ENCODE measurements at regions not wholly inside any gene's neighbourhood (a gene's known extent, or its start where the extent isn't known, plus 50 kb on each side); places are given as distances from the start of the nearest gene placed in this dataset.
"Not testable (repeated sequence)": the region's sequence is repeated elsewhere in the genome, so short reads cannot be mapped to it uniquely, and the experiment has no call there.

DNA sequence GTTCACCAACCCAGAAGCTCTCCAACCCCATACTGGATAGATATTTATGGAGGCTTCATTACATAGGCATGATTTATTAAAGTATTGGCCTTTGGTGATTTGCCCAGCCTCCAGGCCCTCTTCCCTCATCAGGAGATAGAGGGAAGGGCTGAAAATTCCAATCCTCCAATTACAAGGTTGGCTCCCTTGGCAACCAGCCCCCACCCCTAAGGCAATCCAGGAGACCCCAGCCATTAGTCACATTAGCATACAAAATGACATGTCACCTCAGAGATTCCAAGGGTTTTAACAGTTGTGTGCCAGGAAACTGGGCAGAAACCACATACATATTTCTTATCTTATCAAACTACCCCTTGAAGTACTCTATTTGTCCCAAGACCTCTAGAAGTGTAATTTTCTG is 210.0 kb downstream of the HINT1 start:
- DNase-seq (ENCODE audit: low spot score), result peak; percentile 8

DNA sequence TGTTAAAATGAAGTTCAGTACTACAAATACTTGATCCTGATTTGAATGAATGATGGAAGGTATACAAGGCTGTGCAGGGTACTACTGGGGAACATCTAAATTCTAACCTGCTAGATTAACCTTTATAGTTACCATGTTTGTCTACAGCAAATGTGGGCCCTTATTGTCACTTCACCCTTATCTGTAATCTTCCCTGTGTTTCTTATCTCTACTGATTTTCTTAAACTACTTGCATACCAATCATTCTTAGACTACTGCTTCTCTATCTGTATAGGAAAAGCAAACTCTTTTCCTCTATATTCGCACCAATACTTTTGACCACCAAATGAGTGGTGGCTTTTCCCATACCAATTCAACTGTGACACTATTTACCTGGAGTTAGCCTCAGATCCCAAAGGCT is 210.7 kb downstream of the HINT1 start:
- no peak for DNase-seq (ENCODE audit: low spot score)

DNA sequence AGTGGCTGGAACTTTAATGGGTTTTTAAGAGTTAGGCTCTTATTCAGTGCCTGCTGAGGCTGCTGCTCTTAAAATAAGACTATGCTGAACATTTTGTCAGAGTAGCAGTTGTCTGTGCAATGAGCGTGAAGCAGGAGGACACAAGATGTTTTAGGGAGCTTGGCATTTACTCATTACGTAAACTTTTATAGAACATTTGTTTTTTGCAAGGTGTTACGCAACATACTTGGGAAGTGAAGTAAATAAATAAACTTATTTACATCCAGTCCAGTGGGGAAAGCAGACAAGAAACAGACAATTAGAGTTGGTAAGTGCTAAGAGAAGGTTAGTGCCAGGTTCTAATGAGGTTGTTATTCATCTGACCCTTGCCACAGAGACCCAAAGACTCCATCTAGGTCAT is 226.0 kb downstream of the HINT1 start:
- no peak for DNase-seq (ENCODE audit: low spot score)

DNA sequence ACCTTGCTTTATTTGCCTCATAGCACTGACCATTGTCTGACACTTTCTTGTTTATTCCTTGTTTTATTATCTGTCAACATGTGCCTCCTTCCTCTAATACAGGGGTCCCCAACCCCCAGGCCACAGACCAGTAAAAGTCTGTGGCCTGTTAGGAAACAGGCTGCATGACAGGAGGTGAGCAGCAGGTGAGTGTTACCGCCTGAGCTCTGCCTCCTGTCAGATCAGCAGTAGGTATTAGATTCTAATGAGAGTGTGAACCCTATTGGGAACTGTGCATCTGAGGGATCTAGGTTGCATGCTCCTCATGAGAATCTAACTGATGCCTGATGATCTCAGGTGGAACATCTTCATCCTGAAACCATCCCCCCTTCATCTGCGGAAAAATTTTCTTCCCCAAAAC is 228.0 kb downstream of the HINT1 start:
- no peak for DNase-seq (ENCODE audit: low spot score)

DNA sequence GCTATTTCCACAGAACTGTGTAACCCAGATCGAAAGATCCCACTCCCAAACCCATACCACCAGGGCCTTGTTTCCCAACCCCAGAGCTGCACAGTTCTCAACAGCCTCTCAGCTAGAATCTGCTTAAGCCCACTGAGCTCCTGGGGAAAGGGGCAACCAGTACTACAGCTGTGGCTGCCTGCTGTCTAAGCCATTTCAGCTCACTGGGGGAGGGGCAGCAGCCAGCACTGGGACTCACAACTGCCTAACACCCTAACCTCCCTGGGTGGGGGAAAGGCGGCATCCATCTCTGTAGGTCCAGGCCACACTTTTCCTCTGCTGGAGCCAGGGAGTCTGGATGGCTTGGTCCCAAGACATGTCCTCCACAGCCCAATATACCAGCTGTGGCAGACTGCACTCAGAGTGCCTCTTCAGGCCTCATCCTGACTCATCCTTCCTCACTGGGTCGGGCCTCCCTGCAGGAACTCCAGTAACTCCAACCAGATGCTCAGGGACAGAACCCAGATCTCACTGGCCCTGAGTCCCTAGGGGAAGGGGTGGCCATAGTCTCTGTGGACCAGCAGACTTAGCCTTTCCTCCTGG is 241.4 kb downstream of the HINT1 start:
- DNase-seq (ENCODE audit: low spot score), result no peak

DNA sequence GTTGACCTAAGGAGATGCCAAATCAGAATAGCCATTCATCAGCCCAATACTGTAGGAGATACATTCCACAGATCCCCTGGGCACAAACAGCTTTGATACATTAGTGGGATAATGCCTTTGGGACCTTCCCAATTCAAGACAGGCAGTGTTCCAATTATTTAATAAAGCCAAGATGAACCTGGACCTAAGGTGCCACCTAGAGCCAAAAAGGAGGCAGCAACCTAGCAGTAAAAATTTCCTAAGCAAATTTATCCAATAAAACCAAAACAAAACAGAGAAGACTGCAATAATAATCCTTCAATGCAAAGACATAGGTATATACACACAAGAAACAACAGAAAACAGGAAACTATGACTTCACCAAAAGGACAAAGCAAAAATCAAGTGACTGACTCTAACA is 253.0 kb downstream of the HINT1 start:
- no peak for DNase-seq (ENCODE audit: low spot score)

DNA sequence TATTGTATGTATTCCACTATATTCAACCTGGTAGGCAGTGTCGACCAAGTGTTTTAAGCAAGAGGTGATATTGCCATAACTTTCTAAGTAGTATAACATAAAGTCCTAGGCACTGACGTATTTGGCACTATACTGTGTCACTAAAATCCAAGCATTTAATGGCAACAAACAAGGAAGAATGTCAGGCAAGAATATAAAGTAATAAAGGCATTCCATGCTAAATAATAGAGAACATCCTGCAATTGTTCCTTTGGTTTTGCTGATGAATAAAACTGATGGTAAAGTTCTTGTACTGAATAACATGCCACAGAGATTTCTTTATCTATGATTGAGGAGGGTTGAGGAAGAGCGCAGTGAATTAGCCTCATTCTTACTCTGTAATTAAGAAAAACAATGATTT is 256.9 kb downstream of the HINT1 start:
- DNase-seq (ENCODE audit: low spot score), result no peak

DNA sequence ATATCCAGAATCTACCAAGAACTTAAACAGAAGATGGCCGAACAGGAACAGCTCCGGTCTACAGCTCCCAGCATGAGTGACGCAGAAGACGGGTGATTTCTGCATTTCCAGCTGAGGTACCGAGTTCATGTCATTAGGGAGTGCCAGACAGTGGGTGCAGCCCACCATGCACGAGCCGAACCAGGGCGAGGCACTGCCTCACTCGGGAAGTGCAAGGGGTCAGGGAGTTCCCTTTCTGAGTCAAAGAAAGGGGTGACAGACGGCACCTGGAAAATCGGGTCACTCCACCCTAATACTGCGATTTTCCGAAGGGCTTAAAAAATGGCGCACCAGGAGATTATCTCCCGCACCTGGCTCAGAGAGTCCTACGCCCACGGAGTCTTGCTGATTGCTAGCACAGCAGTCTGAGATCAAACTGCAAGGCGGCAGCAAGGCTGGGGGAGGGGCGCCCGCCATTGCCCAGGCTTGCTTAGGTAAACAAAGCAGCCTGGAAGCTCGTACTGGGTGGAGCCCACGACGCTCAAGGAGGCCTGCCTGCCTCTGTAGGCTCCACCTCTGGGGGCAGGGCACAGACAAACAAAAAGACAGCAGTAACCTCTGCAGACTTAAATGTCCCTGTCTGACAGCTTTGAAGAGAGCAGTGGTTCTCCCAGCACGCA is 267.4 kb downstream of the HINT1 start:
- DNase-seq (ENCODE audit: low spot score), result not testable (repeated sequence)

DNA sequence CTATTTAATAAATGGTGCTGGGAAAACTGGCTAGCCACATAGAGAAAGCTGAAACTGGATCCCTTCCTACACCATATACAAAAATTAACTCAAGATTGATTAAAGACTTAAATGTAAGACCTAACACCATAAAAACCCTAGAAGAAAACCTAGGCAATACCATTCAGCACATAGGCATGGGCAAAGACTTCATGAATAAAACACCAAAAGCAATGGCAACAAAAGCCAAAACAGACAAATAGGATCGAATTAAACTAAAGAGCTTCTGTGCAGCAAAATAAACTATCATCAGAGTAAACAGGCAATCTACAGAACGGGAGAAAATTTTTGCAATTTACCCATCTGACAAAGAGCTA is 267.9 kb downstream of the HINT1 start:
- not testable (repeated sequence) for DNase-seq (ENCODE audit: low spot score)

DNA sequence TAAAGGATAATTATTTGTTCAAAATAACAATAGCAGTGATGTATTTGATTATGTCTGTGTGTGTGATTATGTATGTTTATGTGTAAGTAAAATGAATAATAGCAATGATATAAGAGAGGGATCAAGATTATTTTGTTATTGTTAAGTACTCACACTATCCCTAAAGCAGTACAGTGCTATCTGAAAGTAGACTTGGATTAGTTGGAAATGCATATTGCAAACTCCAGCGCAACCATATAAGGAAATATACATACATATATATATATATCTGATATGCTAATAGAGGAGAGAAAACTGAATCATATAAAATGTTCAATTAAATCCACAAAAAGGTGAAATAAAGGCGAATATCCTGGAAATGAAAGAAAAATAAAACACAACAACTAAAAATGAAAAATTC is 268.4 kb downstream of the HINT1 start:
- DNase-seq (ENCODE audit: low spot score), result no peak

DNA sequence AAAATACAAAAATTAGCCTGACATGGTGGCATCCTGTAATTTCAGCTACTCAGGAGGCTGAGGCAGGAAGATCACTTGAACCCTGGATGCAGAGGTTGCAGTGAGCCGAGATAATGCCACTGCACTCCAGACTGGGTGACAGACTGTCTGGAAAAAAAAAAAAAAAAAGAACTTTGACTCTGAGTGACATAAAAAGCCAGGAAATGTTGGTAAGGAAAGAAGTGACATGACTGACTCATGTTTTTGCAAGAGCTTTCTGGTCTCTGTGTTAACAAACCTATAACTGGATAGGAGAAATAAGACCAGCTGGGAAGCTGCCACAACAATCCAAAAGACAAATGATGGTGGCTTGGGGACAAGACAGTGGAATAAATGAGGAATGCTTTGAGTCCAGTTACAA is 272.1 kb downstream of the HINT1 start:
- no peak for DNase-seq (ENCODE audit: low spot score)

DNA sequence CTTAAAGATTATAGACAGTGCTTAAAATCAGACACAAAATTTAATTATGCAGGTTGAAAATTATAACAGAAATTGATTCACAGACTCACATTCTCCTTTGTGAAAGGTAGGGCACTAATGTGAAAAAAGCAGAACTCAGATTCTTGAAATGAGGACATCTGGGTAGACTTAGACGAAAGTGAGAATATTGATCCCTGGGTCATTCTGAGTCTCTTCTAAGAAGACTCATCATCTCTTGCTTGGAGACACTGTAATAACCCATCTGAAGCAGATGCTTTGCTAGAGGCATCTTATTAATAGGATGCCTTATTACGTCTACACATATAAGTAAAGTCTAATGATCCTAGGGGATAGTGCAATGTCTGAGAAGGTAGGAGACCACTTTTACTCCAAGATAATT is 274.4 kb downstream of the HINT1 start:
- DNase-seq (ENCODE audit: low spot score), result no peak

DNA sequence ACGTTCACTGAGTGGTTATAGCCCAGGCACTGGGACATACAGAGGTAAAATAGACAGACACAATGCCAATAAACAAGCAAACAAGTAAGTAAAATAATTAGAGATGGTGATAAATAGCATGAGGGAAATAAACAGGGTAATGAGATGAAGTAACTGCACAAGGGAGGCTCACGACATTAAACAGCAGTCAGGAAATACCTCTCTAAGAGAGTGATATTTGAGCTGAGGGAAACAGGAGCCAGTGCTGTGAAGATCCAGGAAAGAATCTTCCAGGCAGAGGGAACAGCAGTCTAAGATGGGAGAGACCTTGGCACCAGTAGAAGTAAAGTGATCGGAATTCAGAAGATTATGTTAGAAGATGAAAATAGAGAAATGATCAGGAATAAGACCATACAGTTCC is 279.4 kb downstream of the HINT1 start:
- no peak for DNase-seq (ENCODE audit: low spot score)

DNA sequence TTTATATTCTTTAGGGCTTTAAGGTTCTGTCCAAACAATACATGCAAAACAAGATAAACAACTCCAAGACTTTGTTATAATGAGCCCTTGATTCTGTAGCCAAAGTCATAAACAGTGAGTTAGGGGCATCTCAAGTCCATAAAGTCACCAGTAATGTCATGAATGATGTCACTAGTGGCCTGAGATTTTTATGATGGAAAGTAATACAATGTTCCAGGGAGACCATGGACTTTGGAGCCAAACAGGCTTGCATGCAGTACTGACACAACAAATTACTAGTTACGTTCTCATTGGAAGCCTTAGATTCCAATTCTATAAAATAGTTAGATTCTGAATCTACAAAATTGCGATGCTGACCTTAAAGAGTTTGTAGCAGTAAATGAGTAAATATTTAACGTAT is 280.0 kb downstream of the HINT1 start:
- no peak for DNase-seq (ENCODE audit: low spot score)

DNA sequence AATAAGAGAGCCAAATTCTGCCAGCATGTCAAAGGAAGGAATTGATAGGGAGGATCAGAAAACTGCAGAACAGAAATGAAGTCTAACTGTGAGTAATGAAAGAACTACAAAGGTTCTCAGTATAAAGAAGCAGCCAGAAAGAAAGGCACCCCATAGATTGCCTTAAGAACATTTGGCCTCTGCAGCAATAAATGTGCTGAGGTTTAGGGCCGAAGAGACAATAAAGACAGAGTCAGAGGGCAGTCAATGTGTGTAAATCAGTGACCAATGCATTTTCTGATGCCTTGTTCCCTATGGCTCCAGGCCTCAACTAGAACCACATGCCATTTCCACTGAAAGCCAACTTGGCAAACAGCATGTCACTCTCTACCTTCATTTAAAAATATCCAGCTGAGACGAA is 281.0 kb downstream of the HINT1 start:
- no peak for DNase-seq (ENCODE audit: low spot score)

DNA sequence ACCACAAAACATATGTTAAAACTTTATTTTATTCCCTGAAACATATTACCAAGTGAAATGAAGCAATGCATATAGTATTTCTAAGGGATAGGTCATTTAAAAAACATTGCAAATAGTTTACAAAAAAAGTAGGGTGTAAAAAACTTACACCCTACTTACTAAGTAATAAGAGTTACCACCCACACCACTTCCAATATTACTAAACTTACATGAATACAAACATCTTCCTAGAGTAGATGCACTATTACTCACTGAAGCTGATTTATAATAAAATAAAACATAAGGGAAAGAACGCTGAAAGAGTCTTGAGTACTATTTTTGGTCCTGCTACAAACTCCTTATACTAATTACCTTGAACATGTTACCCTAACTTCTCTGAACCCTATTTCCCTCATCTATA is 289.4 kb downstream of the HINT1 start:
- no peak for DNase-seq (ENCODE audit: low spot score)

DNA sequence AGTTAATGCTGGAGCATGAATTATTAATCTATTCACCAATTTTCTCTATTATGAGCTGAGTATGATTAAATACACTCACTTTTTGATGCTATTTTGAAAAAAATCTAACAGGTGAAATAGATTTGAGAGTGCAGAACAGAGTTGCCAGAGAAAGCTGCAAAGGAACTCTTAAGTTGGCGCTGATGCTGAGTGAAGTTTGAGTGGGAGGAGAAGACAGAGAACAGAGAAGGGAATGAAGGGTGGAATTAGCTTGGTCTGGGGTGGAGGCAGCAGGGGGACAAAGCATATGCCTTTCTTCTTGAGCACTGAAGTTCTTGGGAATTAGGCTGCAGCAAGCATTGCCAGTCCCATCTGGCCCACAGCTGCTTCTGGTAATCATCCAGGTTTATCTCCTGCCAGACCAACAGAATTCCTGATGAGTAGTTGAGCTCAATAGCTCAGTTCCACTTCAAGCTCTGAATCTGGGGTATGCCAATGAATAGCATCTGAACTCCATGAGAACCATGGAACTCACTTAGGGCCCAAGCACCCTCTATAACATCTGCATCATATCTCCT is 290.1 kb downstream of the HINT1 start:
- no peak for DNase-seq (ENCODE audit: low spot score)

DNA sequence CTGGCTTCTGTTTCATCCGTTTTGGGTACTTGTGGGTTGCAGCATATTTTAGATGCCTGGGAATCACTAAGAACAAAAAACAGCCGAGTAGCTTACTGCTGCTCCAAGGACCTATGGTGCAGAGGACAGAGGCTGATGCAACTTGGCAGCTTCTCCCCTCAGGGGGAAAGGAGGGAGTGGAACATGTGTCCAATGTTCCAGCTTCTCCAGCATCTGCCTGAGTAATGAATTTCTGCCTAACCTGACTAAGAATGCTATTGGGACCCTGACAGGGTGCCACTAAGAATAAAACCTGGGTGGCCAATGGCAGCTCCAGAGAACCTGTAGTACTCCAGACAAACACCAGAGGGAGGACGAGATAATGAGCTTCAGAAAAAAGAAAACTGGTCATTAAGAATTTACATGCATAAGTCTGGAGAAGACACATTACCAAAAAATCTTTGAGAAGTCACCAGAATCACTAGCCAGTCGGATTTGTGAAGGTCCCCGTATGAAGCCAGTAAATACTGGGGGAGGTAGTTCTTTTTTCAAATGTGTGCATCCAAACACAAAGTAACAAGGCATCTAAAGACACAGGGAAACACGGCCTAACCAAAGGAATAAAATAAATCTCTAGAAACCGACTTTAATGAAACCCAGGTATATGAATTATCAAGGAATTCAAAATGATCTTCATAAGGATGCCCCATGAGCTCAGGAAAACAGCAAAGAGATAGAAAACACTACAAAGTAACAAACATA is 293.5 kb downstream of the HINT1 start:
- DNase-seq (ENCODE audit: low spot score), result peak; percentile 48

DNA sequence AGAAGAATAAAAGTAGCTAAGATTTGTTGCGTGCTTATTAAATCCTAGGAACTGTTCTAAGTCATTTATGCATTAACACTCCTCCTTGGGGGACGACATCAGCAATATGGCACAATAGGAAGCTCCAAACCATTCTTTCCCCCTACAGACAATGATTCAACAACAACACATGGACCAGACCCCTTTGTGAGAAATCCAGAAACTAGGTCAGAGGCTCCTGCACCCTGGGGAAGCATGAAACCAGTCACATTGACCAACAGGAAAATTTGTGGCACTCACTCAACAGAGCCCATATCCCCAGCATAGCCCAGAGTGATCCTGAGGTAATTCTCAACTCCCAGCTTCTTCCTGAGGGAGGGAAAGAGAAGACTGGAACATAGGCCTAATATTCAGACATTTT is 294.4 kb downstream of the HINT1 start:
- no peak for DNase-seq (ENCODE audit: low spot score)

DNA sequence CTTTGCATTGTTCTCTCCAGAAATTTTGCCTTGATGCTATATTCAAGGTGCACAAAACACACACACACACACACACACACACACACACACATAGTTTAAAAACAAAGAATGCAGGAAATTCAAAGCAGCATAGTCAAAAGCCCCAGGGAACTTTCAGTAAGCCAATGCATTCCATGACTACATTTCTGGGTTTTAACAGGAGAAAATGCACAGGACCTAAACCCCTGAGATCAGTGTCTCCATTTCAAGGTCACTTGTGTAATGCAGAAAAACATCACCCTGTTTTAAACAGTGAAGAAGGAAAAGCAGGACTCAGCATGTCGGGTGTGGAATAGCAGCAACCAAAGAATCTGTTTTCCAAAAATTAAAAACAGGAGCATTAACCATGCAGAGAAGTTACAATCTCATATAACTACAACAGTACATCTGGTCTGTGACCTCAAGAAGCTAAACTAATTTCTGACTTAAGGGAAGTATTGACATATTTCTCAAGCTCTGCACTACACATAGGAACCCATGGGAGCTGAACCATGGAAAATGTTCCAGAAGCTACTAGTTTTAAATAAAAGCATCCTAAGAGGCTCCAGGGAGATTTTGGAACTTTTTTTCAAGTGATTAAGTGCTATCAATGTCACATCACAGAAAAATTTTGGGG is 296.7 kb downstream of the HINT1 start:
- DNase-seq (ENCODE audit: low spot score), result peak; percentile 8

DNA sequence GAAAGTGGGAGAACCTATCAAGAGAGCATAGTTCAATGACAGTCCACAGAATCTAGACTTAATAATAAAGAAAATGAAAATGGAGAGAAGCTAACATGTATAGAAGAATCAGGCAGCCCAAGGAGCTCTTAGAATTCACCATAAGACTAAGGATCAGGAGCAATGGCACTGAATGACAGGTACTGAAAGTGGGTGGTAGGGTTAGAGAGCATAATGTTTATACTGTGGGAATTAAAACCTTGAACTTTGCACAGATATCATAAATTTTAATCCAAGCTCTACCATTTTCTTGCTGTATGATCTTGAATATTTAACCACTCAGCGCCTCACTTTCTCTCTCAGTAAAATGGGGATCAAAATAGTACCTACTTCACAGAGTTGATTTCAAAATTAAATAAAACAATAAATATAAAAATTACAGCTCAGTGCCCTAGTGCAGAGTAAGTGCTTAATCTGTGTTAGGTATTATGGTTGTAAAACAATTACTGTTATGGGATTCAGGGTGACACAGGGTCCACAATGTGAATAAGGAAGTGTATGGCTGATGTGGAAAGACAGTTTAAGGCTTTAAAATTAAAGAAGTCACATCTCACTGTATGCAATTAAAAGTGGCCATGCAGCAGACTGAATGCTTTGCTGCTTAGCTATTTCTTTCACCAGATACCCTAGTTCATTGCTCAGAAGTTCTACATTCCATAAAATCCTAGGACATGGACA is 319.8 kb downstream of the HINT1 start:
- no peak for DNase-seq (ENCODE audit: low spot score)
